ENCODE measurements at regions not wholly inside any gene's neighbourhood (a gene's known extent, or its start where the extent isn't known, plus 50 kb on each side); places are given as distances from the start of the nearest gene placed in this dataset.

GRCh38 chr15:62809968-62810260 is 232.6 kb upstream of the TPM1 start:
- TF ChIP-seq CTCF (IDR thresholded peaks at IDR 0.05 in 8 of 11, conservative IDR thresholded peaks at IDR 0.05 in 3 of 11): no peak
- no peak for TF ChIP-seq POLR2AphosphoS5 (IDR thresholded peaks at IDR 0.05)
